B cell (primary cell): ENCODE measurements at regions not wholly inside any gene's neighbourhood (a gene's known extent, or its start where the extent isn't known, plus 50 kb on each side); places are given as distances from the start of the nearest gene placed in this dataset.
"Not testable (repeated sequence)": the region's sequence is repeated elsewhere in the genome, so short reads cannot be mapped to it uniquely, and the experiment has no call there.

Experiments used
- ATAC-seq: fragments of 200-7000 bp; cut with Tn5 transposase; one replicate; pipeline ENCODE4 v1.10.0; 2021; ENCODE audit warnings: low read depth, mild to moderate bottlenecking, moderate number of reproducible peaks, moderate library complexity
- CTCF ChIA-PET: fragments of 350-600 bp; sonication (Branson Sonifier 250); formaldehyde crosslinking; loops from one replicate; lab custom pipeline; 2021; ENCODE audit warnings: antibody characterized with exemption, inconsistent platforms; lab: Charles Lee
- POLR2A ChIA-PET: fragments of 350-600 bp; sonication (Branson Sonifier 250); formaldehyde crosslinking; loops from one replicate; lab custom pipeline; 2021; ENCODE audit warnings: antibody characterized with exemption; lab: Charles Lee
- DNase-seq: peaks from one replicate; pipeline ENCODE4 v3.0.0; 2013
- H2AFZ ChIP-seq: 2 replicates; pipeline ENCODE4 v1.6.1; 2012; ENCODE audit warnings: mild to moderate bottlenecking, low read depth, low read length; ENCODE audit not compliant: insufficient read depth, poor library complexity, severe bottlenecking
- H3K27ac ChIP-seq, 2 donors: 1 replicate in 1 of 2; 2 replicates in 1 of 2; pipeline ENCODE4 v1.5.1; 2012 to 2013; ENCODE audit warnings: low read length in 2 of 2, mild to moderate bottlenecking in 2 of 2, moderate library complexity in 1 of 2
- H3K27me3 ChIP-seq, 4 experiments: fragments of 200-600 bp in 1 of 4; sonication (generic) in 1 of 4; replicated peaks in 1 of 4; 1 replicate in 2 of 4; 2 replicates in 2 of 4; pipeline versions ENCODE4 v1.6.1 to v1.7.0; 2013 to 2016; ENCODE audit warnings: low read length in 3 of 4, mild to moderate bottlenecking in 2 of 4, mixed read lengths in 1 of 4, moderate library complexity in 1 of 4; ENCODE audit not compliant: insufficient read depth in 4 of 4, control insufficient read depth in 3 of 4; ENCODE audit errors: control extremely low read depth in 1 of 4
- H3K36me3 ChIP-seq, 2 experiments: replicated peaks in 1 of 2; 1 replicate in 1 of 2; 2 replicates in 1 of 2; pipeline versions ENCODE4 v1.6.1 to v1.7.1; 2013; ENCODE audit warnings: low read length in 1 of 2; ENCODE audit not compliant: insufficient read depth in 2 of 2, control insufficient read depth in 1 of 2; ENCODE audit errors: control extremely low read depth in 1 of 2, extremely low read depth in 1 of 2
- H3K4me1 ChIP-seq, 2 donors: fragments of 200-600 bp in 1 of 2; sonication (generic) in 1 of 2; 1 replicate in 1 of 2; 2 replicates in 1 of 2; pipeline versions ENCODE4 v1.5.1 to v1.6.1; 2013 to 2017; ENCODE audit warnings: low read length in 2 of 2; ENCODE audit not compliant: control insufficient read depth in 2 of 2, insufficient read depth in 2 of 2
- H3K4me2 ChIP-seq: replicated peaks from 2 replicates; pipeline ENCODE3; 2012; ENCODE audit warnings: mild to moderate bottlenecking, low read depth, low read length; ENCODE audit not compliant: poor library complexity, severe bottlenecking
- H3K4me3 ChIP-seq, 5 experiments: fragments of 200-600 bp in 1 of 5; sonication (generic) in 1 of 5; 1 replicate in 3 of 5; 2 replicates in 2 of 5; pipeline versions ENCODE4 v1.5.1 to v1.7.0; 2011 to 2016; ENCODE audit warnings: low read length in 4 of 5, mild to moderate bottlenecking in 4 of 5, low read depth in 2 of 5, control low read depth in 1 of 5, moderate library complexity in 1 of 5; ENCODE audit not compliant: insufficient read depth in 1 of 5; ENCODE audit errors: control extremely low read depth in 1 of 5, extremely low read depth in 1 of 5
- H3K79me2 ChIP-seq: fragments of 200-600 bp; sonication (generic); one replicate; pipeline ENCODE4 v1.6.0; 2016; ENCODE audit warnings: low read length; ENCODE audit not compliant: control insufficient read depth, insufficient read depth
- H3K9ac ChIP-seq: fragments of 200-600 bp; sonication (generic); 2 replicates; pipeline ENCODE4 v1.6.1; 2017; ENCODE audit warnings: mild to moderate bottlenecking, low read length, moderate library complexity
- H3K9me3 ChIP-seq, 3 donors: one replicate each; pipeline versions ENCODE4 v1.6.1 to v1.7.1; 2013; ENCODE audit warnings: low read length in 2 of 3; ENCODE audit not compliant: control insufficient read depth in 2 of 3, insufficient read depth in 1 of 3; ENCODE audit errors: control extremely low read depth in 1 of 3
- H4K20me1 ChIP-seq: 2 replicates; pipeline ENCODE4 v1.6.0; 2012; ENCODE audit warnings: mild to moderate bottlenecking, low read length; ENCODE audit not compliant: insufficient read depth, control insufficient read depth, poor library complexity, severe bottlenecking
- H3K27ac Mint-ChIP-seq: one replicate; pipeline ENCODE4 v1.8.0; 2021; ENCODE audit warnings: mixed read lengths
- H3K27me3 Mint-ChIP-seq: one replicate; pipeline ENCODE4 v1.8.0; 2021; ENCODE audit warnings: mixed read lengths
- H3K4me1 Mint-ChIP-seq: one replicate; pipeline ENCODE4 v1.8.0; 2021; ENCODE audit warnings: mixed read lengths
- H3K4me3 Mint-ChIP-seq: one replicate; pipeline ENCODE4 v1.8.0; 2021; ENCODE audit warnings: mixed read lengths
- H3K9me3 Mint-ChIP-seq: one replicate; pipeline ENCODE4 v1.8.0; 2022; ENCODE audit warnings: mixed read lengths; ENCODE audit not compliant: insufficient read depth
- EZH2 ChIP-seq: IDR thresholded peaks from 2 replicates; pipeline ENCODE4 v1.6.1; 2012; ENCODE audit warnings: borderline replicate concordance, low read depth, mild to moderate bottlenecking, moderate library complexity, low read length; ENCODE audit not compliant: insufficient read depth, poor library complexity, severe bottlenecking
- WGBS: methylation state at CpG from one replicate; pipeline ENCODE4 v1.1.5; 2013; ENCODE audit warnings: missing lambda C conversion rate; ENCODE audit not compliant: insufficient coverage; 5-methylcytosine and 5-hydroxymethylcytosine counted together
- intact Hi-C: fragments of 100-400 bp; cut with micrococcal nuclease; formaldehyde crosslinking; loops from one replicate; pipeline ENCODE4 v1.10.0; 2022
- TF ChIP-seq, protein P1 (sequence below): fragments of 200-600 bp; IDR thresholded peaks from one replicate; pipeline ENCODE4 v1.8.0; 2022; ENCODE audit warnings: antibody characterized with exemption, mild to moderate bottlenecking

DNA sequence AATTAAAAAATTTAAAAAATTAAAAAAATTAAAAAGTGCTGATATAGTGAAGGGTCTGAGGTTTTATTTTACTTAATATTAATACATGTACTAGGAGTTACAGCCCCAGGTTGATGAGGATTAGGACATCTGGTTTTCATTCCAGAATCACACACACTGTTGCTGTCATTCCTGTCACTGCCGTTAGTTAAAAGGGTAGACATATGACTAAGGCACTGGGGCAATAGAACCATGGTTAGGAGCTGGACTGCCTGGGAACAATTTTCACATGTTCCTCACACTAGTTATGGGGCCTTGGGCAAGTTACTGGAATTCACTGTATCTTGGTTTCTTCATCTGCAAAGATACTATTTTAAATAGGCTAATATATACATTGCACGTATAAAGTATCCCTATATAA is 191.8 kb upstream of the DPYD start:
- no peak overlapping the region for H3K27ac Mint-ChIP-seq
- ATAC-seq (no peak), DNase-seq (no peak)
- no peak overlapping the region for H3K4me3 Mint-ChIP-seq
- Histone ChIP-seq H3K79me2 (no peaks in the 10 kb centered on the region), H3K9ac (no peak overlapping the region), H3K36me3 (no peaks in the 10 kb centered on the region), H3K27me3 (no peaks in the 10 kb centered on the region), H3K9me3 (peaks cover 0 to 2% (median 0%) of the 10 kb centered on the region in 3 donors), H4K20me1 (no peaks in the 10 kb centered on the region), H3K4me3 (no peak overlapping the region), H3K27ac (no peak overlapping the region), H3K4me2 (no peak overlapping the region), H3K4me1 (no peaks in the 10 kb centered on the region), H2AFZ (no peak overlapping the region)
- POLR2A ChIA-PET = no interaction called here
- CTCF ChIA-PET = no interaction called here
- intact Hi-C loops = no loop called here
- H3K9me3 Mint-ChIP-seq = peaks cover 9% of the 10 kb centered on the region
- WGBS = no CpG with 5 or more reads among the region's 2 CpGs
- TF ChIP-seq EZH2 = no peak
- TF ChIP-seq, protein P1, sequence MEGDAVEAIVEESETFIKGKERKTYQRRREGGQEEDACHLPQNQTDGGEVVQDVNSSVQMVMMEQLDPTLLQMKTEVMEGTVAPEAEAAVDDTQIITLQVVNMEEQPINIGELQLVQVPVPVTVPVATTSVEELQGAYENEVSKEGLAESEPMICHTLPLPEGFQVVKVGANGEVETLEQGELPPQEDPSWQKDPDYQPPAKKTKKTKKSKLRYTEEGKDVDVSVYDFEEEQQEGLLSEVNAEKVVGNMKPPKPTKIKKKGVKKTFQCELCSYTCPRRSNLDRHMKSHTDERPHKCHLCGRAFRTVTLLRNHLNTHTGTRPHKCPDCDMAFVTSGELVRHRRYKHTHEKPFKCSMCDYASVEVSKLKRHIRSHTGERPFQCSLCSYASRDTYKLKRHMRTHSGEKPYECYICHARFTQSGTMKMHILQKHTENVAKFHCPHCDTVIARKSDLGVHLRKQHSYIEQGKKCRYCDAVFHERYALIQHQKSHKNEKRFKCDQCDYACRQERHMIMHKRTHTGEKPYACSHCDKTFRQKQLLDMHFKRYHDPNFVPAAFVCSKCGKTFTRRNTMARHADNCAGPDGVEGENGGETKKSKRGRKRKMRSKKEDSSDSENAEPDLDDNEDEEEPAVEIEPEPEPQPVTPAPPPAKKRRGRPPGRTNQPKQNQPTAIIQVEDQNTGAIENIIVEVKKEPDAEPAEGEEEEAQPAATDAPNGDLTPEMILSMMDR = no peak
- no peaks in the 10 kb centered on the region for H3K4me1 Mint-ChIP-seq
- no peaks in the 10 kb centered on the region for H3K27me3 Mint-ChIP-seq

DNA sequence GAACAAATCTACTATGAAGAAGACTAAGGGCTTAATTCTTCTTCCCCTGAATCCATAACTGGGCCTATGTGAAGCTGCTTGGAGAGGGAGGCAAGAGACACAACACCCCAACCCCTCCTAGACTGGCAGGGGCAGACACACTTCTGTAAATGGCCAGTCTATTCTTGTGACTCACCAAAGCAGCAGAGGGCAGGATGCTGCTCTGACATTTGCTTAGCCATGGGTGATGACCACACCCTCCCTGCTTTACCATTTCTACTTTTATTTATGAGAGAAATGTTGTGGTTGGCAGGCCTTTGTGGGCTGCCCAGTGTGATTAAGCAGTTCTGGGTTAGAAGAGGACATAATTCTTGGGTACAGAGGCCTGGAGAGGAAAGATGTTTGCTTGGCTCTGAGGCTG is 189.8 kb upstream of the DPYD start:
- no peak overlapping the region for H3K4me3 Mint-ChIP-seq
- TF ChIP-seq EZH2 = no peak
- TF ChIP-seq, protein P1 = no peak

GRCh38 chr1:98108378-98108777 is 187.5 kb upstream of the DPYD start:
- H3K4me1 ChIP-seq, H3K27ac ChIP-seq, H3K36me3 ChIP-seq, DNase-seq, H3K79me2 ChIP-seq, intact Hi-C loops, ATAC-seq, H3K27me3 Mint-ChIP-seq, H3K4me2 ChIP-seq, H3K4me3 ChIP-seq, H3K27me3 ChIP-seq, H3K4me3 Mint-ChIP-seq, POLR2A ChIA-PET, H3K27ac Mint-ChIP-seq, H4K20me1 ChIP-seq, CTCF ChIA-PET, H3K9ac ChIP-seq, H3K4me1 Mint-ChIP-seq, H2AFZ ChIP-seq: not testable (repeated sequence)
- 100% methylated on average over 1 of the region's 1 CpG for WGBS
- H3K9me3 ChIP-seq = peaks cover 0 to 11% (median 2%) of the 10 kb centered on the region in 3 donors
- peaks cover 15% of the 10 kb centered on the region for H3K9me3 Mint-ChIP-seq

More for the DNA sequence above, 189.8 kb upstream of the DPYD start:
- intact Hi-C loops = no loop called here
- ATAC-seq (no peak), DNase-seq (no peak)
- Mint-ChIP-seq H3K27me3 (no peaks in the 10 kb centered on the region), H3K9me3 (peaks cover 15% of the 10 kb centered on the region), H3K27ac (no peak overlapping the region), H3K4me1 (no peaks in the 10 kb centered on the region)
- Histone ChIP-seq H3K27me3 (no peaks in the 10 kb centered on the region), H3K4me2 (no peak overlapping the region), H3K36me3 (no peaks in the 10 kb centered on the region), H2AFZ (no peak overlapping the region), H3K79me2 (no peaks in the 10 kb centered on the region), H4K20me1 (no peaks in the 10 kb centered on the region), H3K9ac (no peak overlapping the region), H3K9me3 (peaks cover 0 to 11% (median 2%) of the 10 kb centered on the region in 3 donors), H3K4me3 (no peak overlapping the region), H3K4me1 (no peaks in the 10 kb centered on the region), H3K27ac (no peak overlapping the region)
- ChIA-PET CTCF (no interaction called here), POLR2A (no interaction called here)
